T47D (cell line): ENCODE measurements at regions not wholly inside any gene's neighbourhood (a gene's known extent, or its start where the extent isn't known, plus 50 kb on each side); places are given as distances from the start of the nearest gene placed in this dataset.
A peak's percentile ranks its signal among the peaks of the same experiment; 100 is the strongest.

Experiments used
- DNase-seq, 2 experiments: peaks; one replicate each; pipeline versions ENCODE4 v3.0.0 to v3.0.0-alpha.2; 2011 to 2012; ENCODE audit warnings: low read depth in 1 of 2, low spot score in 1 of 2
- JUND ChIP-seq: IDR thresholded peaks from 2 replicates; pipeline ENCODE4 v1.6.1; 2012; ENCODE audit warnings: low read depth
- in situ Hi-C: cut with HindIII; loops from 2 replicates; pipeline ENCODE4 v1.10.0; 2016; ENCODE audit warnings: low sequenced_read_pairs, low pct_unique_long_range_greater_than_20kb

DNA sequence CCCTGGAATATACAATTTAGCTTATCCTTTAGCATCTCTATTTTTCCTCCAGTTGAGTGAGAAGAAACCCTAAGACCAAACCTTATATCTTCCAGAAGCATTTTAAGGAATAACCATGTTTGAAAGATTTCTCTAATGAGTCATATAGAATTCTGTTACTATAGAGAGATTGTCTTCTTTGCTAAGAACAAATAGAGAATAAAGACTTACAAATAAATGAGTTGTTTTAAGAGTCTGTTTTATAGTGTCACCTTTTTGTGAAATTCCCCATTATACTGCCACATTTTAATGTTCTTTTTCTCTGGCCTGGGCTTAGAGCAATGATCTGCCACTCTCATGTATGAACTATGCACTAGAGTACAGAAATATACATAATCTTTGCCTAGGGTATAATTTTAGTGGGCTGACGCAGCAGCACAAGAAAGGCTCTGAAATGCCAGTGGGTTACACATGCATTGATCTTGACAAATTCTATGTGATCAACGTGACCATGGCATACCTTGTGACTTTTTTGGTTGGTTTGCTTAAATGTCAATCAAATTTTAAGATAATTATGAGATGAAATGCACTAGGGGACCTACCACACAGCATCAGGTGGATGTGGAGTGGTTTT, 145.1 kb upstream of the MKLN1 start:
- in situ Hi-C loops: no loop called here
- no peak for TF ChIP-seq JUND
- no peak for DNase-seq

DNA sequence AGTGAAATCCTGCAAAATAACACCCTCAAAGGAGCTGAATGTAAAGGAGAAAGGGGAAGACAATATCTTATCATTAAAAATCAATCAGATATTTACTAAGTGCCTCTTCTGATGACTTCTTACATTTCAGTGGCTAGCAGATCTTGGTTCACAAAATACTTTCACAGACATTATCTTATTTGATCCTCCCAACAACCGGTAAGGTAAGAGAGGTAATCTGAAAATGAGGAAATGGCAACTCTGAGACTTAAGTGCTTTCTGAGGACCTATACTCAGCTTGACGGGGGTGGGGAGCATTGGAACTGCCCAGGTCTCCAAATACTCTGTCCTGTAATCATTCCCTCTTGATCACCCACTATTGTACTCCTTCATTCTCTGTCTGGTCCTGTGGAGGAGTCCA, 144.6 kb upstream of the MKLN1 start:
- in situ Hi-C loops: no loop called here
- TF ChIP-seq JUND: no peak
- DNase-seq: no peak

DNA sequence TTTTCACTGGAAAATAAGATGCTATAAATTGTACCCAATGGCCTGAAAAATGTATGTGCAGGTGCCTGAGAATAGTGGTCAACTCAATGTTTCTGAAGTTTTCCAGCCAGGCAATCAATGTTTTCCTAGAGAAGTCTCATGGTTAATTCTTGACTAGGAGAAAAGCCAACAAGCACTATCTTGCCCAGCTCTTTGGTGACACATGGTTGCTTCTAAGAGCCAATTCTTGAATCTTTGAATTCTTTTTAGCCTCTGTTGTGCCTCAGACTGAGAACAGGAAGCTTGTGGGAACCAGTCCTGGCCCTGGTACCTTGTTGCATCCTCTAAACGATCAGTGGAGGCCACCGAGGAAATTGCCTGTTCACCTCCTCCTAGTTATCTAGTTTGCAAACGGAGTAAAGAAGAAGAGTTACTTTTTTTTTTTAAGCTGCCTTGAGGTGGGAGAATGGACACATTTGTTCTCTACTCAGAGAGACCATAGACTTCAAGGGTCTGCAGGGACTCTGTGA, 144.0 kb upstream of the MKLN1 start:
- in situ Hi-C loops: no loop called here
- DNase-seq: no peak
- no peak for TF ChIP-seq JUND

DNA sequence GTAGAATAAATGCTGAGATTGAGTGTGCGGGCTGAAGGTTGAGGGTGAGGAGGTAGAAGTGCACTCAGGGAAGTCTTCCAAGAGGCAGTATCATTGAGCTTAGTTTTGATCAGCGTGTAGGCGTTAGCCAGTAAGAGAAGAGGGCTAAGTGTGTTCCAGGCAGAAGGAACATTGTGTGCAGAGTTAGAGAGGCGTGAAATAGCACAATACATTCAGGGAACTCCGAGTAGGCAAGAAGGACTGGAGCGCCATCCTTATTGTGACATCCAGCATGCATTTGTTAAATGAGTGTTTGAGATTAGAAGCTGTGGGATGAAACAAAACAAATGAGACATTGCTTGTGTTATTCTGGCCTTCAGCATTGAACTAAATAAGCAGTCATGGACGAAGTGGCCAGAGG, 140.9 kb upstream of the MKLN1 start:
- no peak for DNase-seq
- in situ Hi-C loops: no loop called here
- no peak for TF ChIP-seq JUND

DNA sequence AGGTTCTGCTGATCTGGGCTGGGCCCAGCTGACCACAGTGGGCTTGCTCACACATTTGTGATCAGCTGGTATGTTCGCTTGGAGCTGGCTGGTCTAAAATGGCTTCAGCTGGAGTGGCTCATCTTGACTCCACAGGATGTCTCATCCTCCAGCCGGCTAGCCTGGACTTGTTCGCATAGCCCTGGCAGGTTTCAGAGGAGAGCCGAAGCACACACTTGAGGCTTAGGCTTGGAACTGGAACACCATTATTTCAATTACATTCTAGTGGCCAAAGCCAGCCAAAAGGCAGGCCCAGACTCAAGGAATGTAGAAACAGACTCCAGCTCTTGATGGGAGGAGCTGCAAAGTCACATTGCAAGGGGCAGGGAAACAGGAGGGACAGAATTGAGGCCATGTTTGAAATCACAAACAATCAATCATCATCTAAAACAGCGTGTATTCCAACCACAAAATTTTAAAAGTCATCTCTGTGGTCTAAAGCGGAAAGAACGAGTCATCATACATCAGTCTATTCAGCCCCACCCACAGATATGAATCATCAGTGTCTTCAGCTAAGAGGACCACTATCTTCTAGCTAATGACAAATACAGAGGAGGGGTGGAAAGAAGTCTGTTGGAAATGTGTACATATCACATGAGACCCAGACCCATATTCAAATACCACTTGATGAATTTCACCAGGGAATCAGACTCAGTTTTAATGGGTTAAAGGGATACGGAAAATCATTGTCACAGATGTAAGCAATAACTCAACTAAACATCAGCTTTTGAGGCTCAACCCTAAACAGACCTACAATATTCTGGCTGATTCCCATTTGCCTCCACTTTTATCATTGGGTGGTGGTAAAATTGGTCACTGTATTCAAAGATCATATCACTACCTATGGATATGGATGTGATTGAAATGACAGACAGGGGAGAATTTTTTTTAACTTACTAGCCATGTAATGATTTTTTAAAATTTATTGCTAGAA, 139.0 kb upstream of the MKLN1 start:
- in situ Hi-C loops: no loop called here
- TF ChIP-seq JUND: no peak
- DNase-seq: no peak

DNA sequence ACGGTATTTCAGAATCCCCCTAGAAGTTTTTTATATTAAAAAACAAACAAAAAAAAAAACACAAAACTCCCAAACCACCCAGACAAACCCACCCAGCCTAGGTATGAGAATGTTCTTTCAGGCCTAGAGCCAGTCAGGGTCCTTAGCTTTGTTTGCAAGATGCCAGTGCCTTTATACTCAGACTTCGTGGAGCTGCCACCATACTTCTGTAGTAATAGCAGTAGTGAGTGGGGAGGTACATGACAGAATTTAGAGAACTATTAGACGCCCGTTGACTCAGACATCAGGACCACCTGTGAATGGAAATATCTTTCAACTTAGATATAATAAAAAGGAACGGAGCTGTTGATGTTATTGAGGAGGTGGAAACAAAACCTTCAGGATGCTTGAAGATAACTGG, 138.2 kb upstream of the MKLN1 start:
- in situ Hi-C loops: no loop called here
- no peak for DNase-seq
- TF ChIP-seq JUND: no peak

DNA sequence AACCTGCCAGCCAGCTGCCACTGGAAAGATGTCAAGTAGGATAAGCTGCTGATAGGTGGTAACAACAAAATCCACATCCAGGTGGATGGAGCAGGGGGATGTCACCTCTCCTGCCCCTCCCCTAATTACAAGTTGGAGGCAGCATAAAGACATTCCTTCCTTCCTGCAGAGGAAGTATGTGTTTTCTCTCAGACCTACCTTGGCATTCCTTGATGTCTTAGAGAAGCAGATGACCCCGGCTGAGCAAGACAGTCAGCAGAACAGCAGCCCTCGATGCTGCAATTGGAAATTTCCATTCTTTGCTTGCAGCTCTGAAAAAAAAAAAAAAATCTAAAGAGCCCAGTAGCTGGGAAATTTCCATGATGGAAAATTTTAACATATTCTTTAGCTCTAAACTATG, 137.5 kb upstream of the MKLN1 start:
- no peak for DNase-seq
- in situ Hi-C loops: no loop called here
- TF ChIP-seq JUND: no peak

DNA sequence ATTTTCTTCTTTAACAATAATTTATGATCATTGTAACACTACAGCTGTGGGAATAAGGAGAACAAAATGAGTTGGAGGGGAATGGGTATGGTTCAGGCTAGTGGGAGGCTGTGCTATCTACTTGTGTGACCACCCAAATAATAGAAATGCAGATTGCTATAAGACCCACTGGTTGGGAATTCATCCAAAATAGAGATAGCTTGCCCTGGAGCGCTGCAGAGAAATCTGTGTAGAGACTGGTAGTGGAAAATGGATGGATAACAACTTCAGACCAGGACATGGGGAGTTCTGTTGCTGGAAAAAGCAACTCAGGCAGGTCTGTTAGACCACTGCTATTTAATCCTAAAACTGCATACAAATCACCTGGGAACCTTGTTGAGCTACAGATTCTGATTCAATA, 137.1 kb upstream of the MKLN1 start:
- no peak for TF ChIP-seq JUND
- no peak for DNase-seq
- in situ Hi-C loops: no loop called here

DNA sequence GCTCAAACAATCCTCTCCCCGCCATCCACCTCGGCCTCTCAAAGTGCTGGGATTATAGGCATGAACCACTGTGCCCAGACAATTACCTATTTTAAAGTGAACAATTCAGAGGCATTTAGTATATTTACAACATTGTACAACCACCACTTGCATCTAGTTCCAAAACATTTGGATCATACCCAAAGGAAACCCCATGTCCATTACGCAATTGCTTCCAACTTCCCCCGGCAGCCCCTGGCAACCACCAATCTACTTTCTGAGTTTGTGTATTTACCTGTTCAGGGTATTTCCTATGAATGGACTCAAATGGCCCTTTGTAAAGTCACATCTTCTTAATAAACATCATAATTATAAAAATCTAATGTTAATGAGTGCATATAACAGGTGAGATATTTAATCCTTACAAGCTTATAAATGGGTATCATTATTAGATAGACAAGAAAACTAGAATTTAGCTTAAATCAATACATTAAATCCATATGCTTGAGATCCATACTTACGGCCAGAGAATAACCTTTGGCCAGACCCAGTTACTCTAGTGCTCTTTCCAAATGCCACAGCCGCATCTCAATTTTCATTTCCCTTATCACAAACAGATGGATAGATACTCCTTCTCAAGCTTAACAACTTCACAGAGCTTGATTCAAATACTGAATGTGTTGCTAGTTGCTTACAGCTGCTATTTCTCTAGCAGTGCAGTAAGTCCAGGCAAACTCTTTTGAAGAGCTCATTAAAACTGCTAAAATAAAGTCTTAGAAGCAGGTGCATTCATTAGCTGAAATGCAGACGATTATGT, 133.4 kb upstream of the MKLN1 start:
- in situ Hi-C loops: no loop called here
- DNase-seq: no peak
- TF ChIP-seq JUND: no peak

DNA sequence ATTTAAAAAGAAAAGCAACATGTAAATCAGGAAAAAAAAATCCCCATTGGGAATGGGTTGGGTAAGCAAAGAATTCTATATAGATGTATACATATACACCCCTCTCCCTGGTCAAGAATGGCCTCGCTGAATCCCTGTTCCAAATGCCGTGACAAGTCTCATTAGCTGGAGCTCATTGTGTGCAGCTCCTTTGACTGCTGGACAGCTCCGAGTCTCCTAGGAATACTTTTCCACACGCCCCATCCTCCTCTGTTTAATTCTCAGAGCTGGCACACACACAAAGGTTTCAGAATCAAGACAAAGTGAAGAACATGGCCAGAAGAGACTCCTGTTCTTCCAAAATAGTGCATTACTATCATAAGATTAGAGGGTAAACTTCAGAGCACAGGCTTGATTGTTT, 130.9 kb upstream of the MKLN1 start:
- DNase-seq: peak; percentile 52 to 61
- no peak for TF ChIP-seq JUND
- in situ Hi-C loops: no loop called here

DNA sequence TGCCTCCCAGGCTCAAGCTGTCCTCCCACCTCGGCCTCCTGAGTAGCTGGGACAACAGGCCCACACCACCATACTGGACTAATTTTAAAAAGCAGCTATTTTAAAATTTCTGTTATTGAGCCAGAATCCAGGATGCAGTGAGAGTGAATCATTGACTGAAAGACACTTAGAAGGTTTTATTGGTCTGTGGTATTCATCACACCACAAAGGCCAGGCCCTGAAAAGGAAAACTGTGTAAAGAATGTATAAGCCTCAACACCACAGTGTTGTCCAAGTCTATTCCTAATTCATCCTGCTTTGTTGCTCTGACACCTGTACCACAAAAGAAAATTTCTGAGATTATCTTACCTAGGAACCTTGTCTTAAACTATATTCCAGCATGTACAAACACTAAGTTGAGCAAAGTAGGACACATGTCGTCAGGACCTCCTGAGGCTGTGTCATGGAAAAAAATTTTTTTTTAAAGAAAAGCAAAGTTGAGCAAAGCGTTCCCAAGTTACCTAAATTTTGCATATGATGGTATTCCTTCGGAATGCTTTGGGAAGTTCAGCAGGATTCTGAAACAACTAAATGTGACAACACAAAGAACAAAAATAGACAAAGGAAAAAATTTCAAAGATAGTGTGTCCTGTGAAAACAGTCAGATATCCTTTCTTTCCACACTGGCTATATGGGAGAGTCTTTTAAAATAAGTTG, 129.6 kb upstream of the MKLN1 start:
- in situ Hi-C loops: no loop called here
- TF ChIP-seq JUND: no peak
- no peak for DNase-seq

DNA sequence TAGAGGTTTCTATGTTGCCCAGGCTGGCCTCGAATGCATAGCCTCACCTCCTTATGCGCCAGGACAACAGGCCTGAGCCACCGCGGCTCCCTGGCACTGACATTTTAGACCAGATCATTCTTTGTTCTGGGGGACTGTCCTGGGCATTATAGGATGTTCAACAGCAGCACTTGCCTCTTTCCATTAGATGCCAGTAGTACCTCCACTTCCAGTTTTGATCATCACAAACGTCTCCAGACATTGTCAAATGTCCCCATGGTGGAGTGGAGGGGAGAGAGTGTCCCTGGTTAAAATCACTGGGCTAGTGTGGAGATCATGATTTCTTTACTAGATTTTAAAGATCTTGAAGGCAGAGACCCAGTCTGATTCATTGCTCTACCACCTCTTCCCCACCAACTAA, 125.2 kb upstream of the MKLN1 start:
- no peak for DNase-seq
- TF ChIP-seq JUND: no peak
- in situ Hi-C loops: no loop called here
